HG03378 (cell line): ENCODE measurements at regions not wholly inside any gene's neighbourhood (a gene's known extent, or its start where the extent isn't known, plus 50 kb on each side); places are given as distances from the start of the nearest gene placed in this dataset.

Experiments used
- ATAC-seq: cut with Tn5 transposase; IDR thresholded peaks from one replicate; pipeline ENCODE4 v1.9.1; 2021; ENCODE audit warnings: mild to moderate bottlenecking, moderate library complexity; ENCODE audit not compliant: unreplicated experiment

DNA sequence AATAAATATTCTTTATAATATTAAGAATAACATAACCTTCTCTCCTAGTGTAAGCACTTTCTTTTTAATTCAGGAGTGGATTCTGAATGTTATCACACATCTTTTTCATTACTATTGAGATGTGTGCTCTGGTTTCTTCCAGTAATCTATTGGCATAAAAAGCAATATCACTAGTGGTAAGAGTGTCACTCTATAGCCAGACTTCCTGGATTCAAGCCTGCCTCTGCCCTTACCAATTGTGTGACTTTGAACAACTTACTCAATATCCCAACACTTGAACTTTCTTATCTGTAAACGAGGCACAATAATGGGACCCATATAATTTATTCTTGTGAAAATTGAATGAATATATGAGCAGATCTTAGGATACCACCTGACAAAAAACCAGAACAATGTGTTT, 71.0 kb downstream of the SEM1 start:
- ATAC-seq: no peak

DNA sequence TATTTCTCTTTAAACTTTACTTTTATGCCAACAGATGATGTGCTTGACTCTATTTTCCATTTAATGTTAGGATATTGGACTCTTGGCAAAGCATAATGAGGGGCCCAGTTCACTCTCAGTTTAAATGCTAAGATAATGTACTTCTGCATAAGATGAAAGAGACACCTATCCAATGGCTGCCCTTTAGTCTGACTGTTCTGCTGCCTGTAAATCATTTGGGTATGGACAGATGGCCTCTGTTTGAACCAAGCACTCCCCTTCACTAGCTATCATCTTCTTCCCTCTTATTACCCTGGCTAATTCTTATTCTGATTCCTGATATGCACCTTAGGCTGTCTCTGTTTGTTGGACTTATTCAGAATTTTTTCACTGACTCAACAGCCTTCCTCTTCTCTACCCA, 72.1 kb downstream of the SEM1 start:
- no peak for ATAC-seq

DNA sequence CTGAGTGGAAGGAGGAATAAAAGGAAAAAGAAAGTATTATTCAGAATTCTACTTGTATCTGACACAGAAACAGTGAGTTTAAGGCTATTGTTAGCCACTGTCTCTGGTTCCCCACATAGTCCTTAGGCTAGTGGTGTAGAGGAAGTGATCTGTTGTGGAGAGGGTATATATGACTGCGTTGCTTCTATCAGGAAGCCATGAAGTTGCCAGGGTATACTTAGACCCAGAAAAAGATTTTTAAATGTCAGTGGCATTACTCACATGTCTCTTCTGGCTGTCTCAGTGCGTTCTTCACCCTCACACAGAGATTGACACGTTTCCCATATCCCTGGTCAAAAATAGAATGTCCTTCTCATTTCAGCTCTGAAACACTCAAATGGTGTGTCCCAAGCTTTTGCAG, 72.7 kb downstream of the SEM1 start:
- ATAC-seq: no peak

DNA sequence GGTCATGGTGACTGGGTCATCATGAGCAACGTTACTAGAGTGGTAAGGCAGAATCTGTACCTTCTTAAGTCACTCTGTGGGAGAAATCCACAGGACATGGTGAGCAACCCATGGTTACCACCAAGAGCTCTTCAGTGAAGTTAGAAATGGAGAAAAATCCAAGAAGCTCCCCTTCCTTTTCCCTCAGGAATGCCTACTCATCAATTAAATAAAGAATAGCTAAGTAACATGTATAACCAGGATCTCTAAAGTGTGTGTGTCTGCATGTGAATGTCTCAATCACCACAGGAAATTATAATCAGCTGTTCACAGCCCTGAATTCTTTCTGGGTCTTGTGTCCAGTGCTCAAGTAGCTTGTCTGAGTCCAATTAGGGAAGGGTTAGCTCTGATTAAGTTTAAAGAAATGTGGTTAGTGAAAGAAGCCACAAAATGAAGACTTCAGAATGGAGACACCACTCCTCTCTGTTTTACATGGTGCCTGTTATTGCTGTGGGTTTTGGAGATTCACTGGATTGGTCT, 73.2 kb downstream of the SEM1 start:
- no peak for ATAC-seq

DNA sequence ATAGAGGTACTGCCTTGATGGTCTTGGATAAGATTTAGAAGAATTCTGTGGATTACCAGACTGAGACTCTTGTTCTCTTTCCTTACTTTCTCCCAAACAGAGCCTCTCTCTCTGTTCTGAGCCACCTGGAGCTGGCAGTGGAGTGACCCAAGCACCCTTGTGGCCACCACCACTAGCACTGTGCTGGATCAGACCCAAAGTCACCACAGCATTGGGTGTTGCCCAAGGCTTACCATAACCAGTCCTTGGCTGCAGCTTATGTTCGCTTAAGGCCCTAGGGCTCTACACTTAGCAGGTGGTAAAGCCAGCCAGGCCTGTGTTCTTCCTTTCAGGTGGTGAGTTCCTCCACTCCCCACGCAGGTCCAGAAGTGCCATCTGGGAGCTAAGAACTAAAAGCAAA, 79.8 kb downstream of the SEM1 start:
- no peak for ATAC-seq

DNA sequence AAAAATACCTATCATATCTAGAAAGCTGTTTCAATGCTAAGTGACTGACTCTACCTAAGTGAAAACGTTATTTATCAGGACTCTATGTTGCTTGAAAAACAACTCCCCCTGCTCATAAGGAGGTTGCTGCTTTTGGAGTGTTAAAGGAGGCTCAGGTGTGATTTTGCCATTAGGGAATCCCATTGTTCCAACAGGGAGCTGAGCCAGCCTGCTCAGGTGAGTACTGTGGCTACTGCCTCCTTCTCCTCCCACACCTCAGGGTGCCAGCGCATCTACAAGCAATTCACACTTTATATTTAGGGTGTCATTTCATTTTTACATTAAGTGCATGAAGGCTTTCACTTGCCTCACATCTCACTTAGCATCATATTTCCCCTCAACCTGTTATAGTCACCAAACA, 84.7 kb downstream of the SEM1 start:
- no peak for ATAC-seq

DNA sequence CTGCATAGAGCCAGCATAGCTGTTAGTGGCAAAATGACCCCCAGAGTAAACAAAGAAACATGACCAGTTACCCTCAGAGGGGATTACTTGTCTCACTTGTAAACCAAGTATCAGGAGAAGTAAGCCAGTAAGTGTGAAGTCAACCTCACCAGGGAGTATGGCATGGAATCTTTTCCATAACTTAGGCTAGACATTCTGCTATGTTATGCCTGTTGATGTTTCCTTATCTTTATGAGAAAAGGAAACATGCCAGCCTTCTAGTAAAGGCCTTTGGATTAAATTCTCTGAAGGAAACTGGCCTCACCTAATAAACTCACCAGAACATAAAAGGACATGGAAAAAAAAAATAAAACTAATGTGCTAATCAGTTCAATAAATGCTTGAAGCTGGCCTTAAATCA, 87.7 kb downstream of the SEM1 start:
- ATAC-seq: no peak

DNA sequence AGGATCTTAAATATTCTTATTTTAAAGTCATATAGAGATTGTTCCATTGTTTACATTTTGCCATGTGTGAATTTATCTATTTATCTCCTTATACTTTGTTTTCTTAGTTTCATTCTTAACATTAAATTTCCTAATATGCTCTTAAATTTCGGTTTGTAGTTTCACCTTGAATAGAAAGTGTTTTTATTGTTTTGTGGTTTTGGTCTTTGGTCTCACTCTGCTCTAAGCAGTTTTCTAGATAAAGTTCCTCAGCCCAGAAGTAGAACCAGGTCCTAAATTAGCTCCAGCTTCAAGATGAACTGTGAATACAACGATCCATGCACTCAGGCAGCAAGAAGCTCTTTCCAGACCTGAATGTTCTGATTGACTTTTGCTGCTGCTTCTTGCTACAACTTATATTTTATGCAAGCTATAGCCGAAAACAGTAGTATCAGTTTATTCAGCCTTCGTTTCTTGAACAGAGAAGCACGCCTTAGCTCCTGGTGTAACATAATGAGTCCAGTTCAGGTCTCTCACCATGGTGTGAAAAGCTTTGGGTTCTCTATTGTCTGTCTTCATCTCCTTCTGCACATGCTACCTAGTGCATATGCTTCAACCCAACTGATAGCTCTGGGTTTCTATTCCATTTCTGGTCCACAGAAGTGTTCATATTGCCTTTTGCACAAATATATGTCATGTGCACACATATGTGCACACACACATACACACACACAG, 95.3 kb downstream of the SEM1 start:
- ATAC-seq: peak; percentile 64

DNA sequence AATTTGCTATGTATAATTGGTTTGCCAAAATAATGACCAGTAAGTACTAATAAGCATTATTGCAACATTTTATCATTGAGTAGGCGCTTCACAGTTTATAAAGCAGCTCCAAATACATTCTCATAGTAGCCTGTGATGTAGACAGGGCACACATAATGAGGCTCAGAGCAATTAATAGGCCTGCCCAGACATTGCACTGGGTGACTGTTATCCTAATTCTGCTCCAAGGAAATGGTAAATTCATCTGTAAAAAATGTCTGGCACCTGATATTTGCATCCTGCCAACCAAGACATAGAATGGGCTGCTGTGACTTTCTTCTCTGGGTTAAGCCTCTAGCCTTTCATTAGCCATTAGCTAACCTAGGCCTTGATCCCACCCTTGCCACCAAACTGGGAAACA, 97.6 kb downstream of the SEM1 start:
- ATAC-seq: no peak

DNA sequence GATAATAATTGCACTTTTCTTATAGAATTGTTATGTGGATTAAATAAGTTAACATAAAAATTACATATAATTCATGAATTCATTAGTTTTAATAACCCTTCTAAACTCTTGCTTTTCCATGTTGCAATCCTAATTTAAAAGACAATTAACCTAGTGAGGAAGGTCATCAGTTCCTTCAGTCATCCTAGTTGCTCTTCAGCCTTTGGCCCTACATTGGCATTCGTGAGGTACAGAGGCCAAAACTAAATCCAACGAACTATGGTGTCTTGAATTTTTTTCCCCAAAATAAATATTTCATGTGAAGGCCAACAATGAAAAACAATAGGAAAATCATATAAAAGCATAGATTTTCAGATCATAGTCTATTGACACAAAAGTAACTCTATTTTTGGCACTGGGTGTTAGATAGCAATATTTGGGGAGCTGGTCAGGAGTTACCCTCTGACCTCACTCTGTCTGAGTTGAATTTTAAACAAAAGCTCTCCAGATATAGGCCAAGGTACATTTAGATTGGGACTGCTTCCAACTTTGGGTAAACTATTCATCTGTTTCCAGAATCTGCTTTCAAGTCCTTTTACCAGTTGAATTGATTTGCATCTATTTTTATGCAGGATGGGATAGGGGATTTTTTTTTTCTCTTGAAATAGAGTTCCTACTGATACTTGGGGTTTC, 104.5 kb downstream of the SEM1 start:
- no peak for ATAC-seq

DNA sequence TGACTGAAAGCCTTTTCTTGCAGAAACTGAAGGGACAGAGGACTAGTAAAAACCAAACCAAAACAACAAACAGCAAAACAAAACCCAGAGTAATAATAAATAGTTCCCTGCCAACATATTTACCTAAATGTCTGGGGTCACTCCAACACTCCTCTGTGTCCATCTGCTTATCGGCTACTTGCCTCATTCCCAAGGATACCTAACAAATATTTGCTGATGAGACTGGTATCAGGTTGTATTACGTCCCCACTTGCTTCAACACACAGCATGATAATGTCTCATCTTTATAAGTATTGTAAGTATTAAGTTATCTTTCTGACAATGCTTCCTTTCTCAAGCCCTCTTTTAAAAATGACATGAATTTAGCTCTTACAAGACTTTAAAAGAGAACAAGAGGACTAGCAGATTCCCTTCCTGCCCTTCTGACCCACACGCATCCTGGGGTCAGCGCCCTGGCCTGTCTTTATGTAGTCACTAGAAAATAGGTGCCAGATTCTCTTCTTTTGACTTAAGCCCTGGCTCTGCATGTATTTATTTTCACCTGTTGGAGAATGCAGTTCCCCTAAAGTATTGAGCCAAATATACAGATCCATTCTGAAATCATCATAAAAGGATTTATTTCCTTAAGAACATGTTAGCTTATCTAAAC, 110.2 kb downstream of the SEM1 start:
- ATAC-seq: no peak

DNA sequence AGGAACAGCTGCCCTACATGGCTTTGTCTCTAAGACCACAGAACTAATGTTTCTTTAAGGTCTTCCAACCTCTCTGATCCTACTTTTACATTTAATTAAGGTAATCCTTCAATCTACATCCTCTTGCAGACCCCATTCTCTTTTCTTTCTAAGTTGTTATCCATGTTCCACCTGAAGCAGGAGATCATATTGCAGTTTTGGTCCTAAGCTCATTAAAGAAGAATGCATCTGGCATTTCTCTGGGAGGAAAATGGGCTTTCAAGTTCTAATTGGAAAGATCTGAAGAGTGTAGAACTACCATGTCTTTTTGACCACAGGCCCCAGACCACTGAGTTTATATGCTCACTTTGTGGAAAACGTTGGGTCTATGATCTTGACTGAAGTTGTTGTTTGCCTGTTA, 111.2 kb downstream of the SEM1 start:
- ATAC-seq: no peak

DNA sequence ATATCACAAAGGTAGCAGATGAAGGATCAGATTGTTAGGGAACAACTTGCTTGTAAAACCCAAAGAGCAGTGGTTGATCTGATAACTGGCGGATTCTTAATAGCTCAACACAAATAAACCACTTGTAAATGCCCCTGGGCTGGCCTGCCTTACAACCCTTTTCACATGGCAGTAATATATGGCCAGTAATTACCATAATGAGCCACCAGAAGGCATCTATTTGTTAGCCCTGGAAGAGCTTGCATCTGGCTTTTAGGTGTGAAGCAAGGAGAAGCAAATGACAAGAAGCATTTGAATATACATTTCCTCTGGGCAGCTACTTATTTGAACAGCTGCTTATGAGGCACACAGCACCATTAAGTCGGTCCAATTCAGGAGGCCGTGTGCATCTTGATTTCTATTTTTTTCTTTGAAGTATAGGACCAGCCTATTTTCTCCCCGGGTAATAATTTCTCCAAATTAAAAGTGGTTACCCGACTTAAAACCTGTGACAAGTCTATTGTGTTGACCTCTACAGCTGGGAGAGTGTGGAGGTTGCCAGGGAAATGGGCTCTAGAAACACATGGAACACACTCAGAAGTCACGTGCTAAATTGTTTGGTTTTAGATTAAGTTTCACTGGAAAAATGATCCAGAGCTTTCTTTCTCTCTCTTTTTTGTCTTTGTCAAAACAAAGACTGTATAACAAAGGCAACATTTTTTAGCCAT, 113.4 kb downstream of the SEM1 start:
- ATAC-seq: no peak

DNA sequence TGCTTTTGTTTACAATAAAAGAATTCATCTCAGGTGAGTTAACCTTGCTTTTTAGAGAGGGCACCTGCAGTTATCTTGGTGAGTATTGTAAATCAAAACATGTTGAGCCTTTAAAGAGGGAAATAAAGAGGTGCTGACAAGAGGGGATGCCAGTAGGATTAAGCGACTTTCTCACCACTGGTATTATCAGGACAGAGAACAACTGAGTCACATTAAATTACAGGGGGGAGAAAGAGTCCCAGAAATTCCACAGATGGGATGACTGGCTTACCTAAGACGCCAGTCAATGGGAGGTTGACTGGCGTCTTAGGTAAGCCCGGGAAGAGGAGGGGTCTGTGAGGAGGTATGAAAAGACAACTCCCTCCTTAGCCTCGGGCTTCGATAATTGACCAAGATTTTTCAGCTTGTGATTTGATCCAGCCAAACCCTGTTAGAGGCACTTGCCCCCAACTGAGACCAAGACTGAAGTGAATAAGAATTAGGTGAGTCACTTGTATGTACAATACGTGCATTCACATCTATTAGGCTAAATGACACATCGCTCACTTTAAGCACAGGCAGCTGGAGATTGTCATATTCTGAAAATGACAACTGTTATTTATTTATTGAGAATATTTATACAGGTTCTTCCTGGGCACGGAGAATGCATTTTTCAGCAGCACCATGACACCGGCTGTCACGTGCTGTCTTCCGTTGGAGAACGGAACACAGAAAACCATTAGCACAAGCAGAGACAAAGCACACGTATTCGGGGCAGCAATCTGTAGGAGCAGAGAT, 117.6 kb downstream of the SEM1 start:
- ATAC-seq: no peak

DNA sequence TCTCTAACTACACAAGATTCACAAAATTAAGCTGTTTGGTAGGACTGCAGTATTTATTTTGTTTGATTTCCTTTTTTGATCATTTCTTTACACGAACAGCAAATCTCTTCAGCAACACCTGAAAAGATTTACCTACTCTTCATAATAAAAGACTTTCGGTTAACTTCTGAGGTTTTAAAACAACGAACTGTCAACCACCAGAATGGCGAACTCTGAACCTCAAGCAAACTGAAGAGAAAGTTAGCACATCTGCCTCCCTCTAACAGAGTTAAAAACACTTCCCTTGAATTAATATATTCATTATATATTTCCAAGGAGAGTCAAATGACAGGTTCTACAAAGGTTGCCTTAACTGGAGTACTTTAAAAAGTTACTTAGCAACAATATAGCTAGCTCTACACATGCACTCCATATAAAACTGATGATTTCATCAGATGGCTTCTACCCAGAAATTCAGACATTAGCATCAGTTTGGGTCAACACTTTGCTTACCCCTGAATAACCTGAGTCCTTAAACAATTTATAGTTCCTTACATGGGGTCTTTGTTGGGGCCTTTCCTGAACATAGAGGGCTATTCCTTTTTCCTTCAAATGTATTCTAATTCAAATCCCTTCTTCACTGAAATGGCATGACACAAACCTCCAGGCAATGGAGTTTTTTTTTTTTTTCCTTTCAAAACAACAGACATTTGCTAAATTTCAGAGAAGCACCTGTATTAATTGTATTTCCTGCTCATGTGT, 118.3 kb downstream of the SEM1 start:
- no peak for ATAC-seq

DNA sequence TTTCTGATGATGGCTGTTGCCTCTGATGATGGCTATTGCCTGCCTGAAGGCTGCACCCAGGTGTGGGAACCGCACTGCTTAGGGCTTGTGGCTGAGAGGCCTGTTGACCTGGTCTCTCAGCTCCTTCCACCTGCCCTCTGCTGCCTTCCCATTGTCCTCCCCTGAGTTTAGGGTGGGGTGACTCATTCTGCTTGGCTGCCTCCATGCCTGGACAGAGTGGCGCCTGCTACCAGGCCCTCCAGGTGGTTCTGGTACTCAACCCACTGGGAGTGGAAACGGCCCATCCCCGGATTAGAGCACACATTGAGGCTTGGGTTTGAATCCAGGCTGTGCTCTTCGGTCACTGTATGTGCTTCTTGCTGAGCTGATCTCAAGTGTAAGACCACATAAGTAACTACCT, 120.6 kb downstream of the SEM1 start:
- no peak for ATAC-seq

DNA sequence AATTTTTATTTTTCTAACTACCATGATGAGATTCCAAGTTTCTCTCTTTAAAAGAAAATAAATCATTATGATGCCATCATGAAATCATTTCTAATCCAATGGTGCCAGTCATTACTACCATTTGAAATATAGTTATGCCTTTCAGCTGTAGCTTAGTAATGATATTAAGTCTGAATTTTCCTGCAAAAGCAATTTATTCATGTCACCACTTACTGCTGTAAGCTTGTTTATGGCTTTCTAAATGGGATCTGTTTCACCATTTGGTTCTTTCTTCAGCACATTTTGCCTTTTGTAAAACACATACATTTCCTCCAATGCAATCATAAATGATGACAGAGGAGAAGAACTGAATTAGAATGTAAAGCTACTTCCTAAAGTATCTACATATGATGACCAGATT, 130.5 kb downstream of the SEM1 start:
- ATAC-seq: no peak

DNA sequence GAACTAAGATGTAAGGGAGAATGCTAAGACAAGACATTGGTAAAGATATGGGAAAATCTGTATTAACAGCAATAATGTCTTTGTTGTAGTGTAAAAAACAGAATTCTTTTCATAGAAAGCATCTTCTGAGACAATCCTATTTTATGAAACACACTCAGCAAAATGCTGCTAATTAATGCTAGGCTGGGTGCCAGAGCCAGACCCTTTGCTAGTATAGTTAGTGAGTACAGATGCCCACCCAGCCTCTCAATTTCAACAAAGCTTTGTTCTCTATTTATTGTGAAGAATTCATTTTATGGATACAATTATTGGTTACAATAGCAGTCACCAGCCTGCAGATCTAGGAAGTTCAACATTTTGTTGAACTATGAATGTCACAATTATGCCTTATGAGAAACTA, 131.0 kb downstream of the SEM1 start:
- no peak for ATAC-seq

DNA sequence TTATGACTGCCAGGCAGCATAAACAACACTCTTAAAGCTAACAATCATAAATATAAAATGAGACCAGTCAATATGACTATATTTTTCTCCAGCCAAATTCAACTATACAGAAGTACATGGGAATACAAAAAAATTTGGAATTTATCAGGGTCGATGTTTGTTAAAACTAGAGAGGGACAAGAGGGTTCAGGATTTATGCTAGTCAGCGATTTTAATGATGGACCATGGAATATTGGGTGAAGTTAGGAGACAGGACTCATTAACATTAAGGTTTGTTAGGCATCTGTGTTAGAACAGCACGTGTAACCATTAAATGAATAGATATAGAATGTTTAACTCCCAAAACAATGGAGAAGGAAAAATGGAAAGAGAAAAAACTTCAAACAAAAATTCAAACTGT, 146.2 kb downstream of the SEM1 start:
- no peak for ATAC-seq

DNA sequence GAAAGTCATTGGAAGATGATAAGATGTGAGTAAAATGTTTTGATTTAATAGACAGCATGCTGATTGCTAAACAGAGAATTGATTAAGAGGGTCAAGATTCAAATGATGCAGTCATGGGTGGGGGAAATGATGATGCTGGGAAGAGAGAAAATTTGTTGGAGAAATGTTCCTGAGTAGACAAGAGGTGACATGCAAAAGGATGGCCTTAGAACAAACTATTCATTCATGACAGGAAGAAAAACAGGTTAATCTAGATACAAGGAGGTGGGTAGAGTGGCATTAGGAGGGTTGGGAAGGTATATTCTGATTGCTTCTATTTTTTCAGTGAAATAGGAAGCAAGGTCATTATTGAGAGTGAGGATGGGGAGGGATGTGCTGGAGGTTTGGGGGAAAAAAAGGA, 146.7 kb downstream of the SEM1 start:
- ATAC-seq: no peak
